ENCODE measurements at regions not wholly inside any gene's neighbourhood (a gene's known extent, or its start where the extent isn't known, plus 50 kb on each side); places are given as distances from the start of the nearest gene placed in this dataset.

- TF ChIP-seq CTCF (IDR thresholded peaks at IDR 0.05 in 8 of 11, conservative IDR thresholded peaks at IDR 0.05 in 3 of 11) = no peak
- no peak for TF ChIP-seq POLR2A (IDR thresholded peaks at IDR 0.05)
Measured at GRCh38 chr15:62855085-62855476, 187.5 kb upstream of the TPM1 start.
